Thyroid gland (tissue), 4 donors: ENCODE measurements at regions not wholly inside any gene's neighbourhood (a gene's known extent, or its start where the extent isn't known, plus 50 kb on each side); places are given as distances from the start of the nearest gene placed in this dataset.

Experiments used
- DNase-seq, 2 donors: peaks; one replicate each; pipeline ENCODE4 v3.0.0-alpha.2; 2019
- H3K27ac ChIP-seq, 3 donors: fragments of 200-600 bp; sonication (generic); 1 replicate in 2 of 3; 2 replicates in 1 of 3; pipeline ENCODE4 v1.5.1; 2016 to 2019; ENCODE audit warnings: mild to moderate bottlenecking in 1 of 3, moderate library complexity in 1 of 3
- H3K27me3 ChIP-seq: fragments of 200-600 bp; sonication (generic); one replicate; pipeline ENCODE4 v1.5.1; 2019
- H3K36me3 ChIP-seq, 2 donors: fragments of 200-600 bp; sonication (generic); one replicate each; pipeline ENCODE4 v1.5.1; 2016 to 2019
- H3K4me1 ChIP-seq, 2 donors: fragments of 200-600 bp; sonication (generic); one replicate each; pipeline ENCODE4 v1.5.1; 2017 to 2019
- H3K4me3 ChIP-seq, 3 donors: fragments of 200-600 bp; sonication (generic); replicated peaks in 1 of 3; 1 replicate in 2 of 3; 2 replicates in 1 of 3; pipeline ENCODE4 v1.5.1; 2016; ENCODE audit warnings: mild to moderate bottlenecking in 1 of 3
- H3K9me3 ChIP-seq: fragments of 200-600 bp; sonication (generic); one replicate; pipeline ENCODE4 v1.5.1; 2017
- CTCF ChIP-seq, 6 experiments: fragments of 200-600 bp in 3 of 6; fragments of 450-650 bp in 3 of 6; sonication (generic) in 3 of 6; IDR thresholded peaks; one replicate each; pipeline ENCODE4 v1.5.1; 2016 to 2019; ENCODE audit warnings: antibody characterized with exemption in 6 of 6, mild to moderate bottlenecking in 2 of 6, inconsistent platforms in 1 of 6, moderate library complexity in 1 of 6
- POLR2A ChIP-seq, 2 donors: fragments of 450-650 bp; IDR thresholded peaks; one replicate each; pipeline ENCODE4 v1.6.1; 2017; ENCODE audit warnings: antibody characterized with exemption in 2 of 2, mild to moderate bottlenecking in 2 of 2, moderate library complexity in 1 of 2
- WGBS, 2 donors: methylation state at CpG; one replicate each; pipeline ENCODE4 v1.1.5; 2017; 5-methylcytosine and 5-hydroxymethylcytosine counted together
- intact Hi-C: fragments of 100-400 bp; cut with DNase I; formaldehyde crosslinking; loops from one replicate; pipeline ENCODE4 v1.15.1; 2023

DNA sequence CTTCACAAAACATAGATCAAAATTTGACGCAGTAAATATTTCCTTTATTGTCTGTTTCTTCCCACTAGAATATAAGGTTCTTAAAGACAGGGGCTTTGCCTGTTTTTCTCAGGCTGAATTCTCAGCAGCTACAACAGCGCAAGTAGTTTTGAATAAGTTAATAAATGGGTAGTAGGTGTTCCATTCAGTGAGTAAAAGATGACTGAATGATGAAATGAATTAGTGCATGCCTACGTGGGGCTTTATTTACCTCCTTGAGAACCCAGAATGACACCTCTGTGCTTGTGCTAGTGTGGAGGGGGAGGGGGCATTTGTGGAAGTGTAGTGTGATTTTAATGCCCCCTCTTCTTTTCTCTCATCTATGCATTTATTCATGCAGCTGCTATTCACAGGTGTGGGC is 278.9 kb downstream of the FBXW7 start:
- H3K27me3 ChIP-seq, result no peaks in the 10 kb centered on the region
- no peaks in the 10 kb centered on the region for H3K9me3 ChIP-seq
- TF ChIP-seq CTCF (IDR thresholded peaks at IDR 0.05) (no peak), POLR2A (IDR thresholded peaks at IDR 0.05) (no peak)
- H3K4me1 ChIP-seq, result peaks cover 9% of the 10 kb centered on the region in 2 donors
- intact Hi-C loops, result no loop called here
- H3K4me3 ChIP-seq, result no peak overlapping the region
- no peaks in the 10 kb centered on the region for H3K36me3 ChIP-seq
- 88 to 94% methylated on average over 3 of the region's 3 CpGs for WGBS, 2 donors
- no peak for DNase-seq
- no peak overlapping the region for H3K27ac ChIP-seq

GRCh38 chr4:152255437-152255836 is 280.5 kb downstream of the FBXW7 start:
- 23% methylated on average over 4 of the region's 4 CpGs for WGBS, 2 donors
- TF ChIP-seq CTCF (IDR thresholded peaks at IDR 0.05), result no peak
- no peak for TF ChIP-seq POLR2A (IDR thresholded peaks at IDR 0.05)
- intact Hi-C loops, result no loop called here
- DNase-seq, result peak; percentile 59 to 64
- Histone ChIP-seq H3K4me3 (no peak overlapping the region), H3K4me1 (peaks cover 9% of the 10 kb centered on the region in 2 donors), H3K36me3 (no peaks in the 10 kb centered on the region), H3K27me3 (no peaks in the 10 kb centered on the region), H3K9me3 (no peaks in the 10 kb centered on the region), H3K27ac (peak overlapping the region in 1 of 3 donors; percentile 6)

DNA sequence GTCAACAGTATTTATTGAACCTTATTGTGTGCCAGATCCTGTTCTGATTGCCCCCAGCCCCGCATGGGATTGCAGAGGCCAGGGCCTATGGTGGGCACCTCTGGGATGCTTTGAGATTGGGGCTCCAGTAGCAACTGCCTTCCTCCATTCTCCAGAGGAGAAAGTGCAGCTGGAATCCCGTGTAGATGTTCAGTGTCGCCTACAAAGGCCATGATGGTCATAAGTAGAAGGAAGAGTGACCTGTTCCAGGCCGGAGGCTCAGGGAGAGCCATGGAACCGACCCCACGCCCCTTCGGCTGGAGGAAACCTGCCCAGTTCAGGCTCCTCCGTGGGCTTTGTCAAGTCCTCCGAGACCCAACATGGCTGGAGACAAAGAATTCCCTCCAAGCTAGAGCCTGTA is 287.5 kb downstream of the FBXW7 start:
- Histone ChIP-seq H3K4me3 (no peak overlapping the region), H3K27ac (no peak overlapping the region), H3K4me1 (peaks cover 17 to 29% of the 10 kb centered on the region in 2 donors), H3K36me3 (no peaks in the 10 kb centered on the region), H3K27me3 (no peaks in the 10 kb centered on the region), H3K9me3 (no peaks in the 10 kb centered on the region)
- DNase-seq, result no peak
- 93 to 96% methylated on average over 8 to 9 of the region's 9 CpGs for WGBS, 2 donors
- TF ChIP-seq CTCF (IDR thresholded peaks at IDR 0.05) (no peak), POLR2A (IDR thresholded peaks at IDR 0.05) (no peak)
- intact Hi-C loops, result no loop called here

DNA sequence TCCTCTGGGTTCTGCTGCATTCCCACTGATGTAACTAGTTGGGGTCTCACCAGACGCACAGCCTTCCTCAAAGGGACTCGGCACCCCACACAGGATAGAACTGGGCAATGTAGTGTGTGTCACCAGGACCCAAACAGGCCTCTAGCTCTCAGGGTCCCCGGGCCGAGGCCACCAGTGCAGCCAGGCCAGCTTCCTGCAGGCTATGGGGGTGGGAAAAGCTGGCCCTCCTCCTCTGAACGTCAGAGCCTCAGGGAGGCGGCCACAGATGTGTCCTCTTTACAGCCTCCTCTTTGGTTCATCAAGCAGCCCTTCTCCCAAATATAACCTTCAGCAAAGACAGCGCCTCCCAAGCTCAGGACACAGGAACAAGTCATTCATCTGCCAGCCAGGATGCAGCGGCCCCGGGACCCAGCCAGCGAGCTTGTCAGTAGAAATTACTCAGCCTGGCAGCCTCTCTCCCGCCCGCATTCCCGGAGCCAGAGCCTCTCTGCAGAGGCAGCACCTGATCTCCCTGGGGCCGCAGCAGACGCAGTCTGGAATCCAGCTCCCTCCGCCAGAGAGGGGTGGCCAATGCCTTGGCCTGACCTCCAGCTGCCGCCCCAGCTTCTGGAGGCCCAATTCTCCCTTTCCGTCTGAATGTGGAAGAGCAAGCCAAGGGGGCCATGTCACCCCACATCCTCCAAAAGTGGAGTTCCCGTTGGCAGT is 288.5 kb downstream of the FBXW7 start:
- intact Hi-C loops, result no loop called here
- H3K4me3 ChIP-seq, result no peak overlapping the region
- 84 to 88% methylated on average over 10 to 18 of the region's 19 CpGs for WGBS, 2 donors
- H3K27me3 ChIP-seq, result no peaks in the 10 kb centered on the region
- no peak for DNase-seq
- H3K27ac ChIP-seq, result no peak overlapping the region
- no peak for TF ChIP-seq POLR2A (IDR thresholded peaks at IDR 0.05)
- peaks cover 17 to 33% of the 10 kb centered on the region in 2 donors for H3K4me1 ChIP-seq
- no peaks in the 10 kb centered on the region for H3K36me3 ChIP-seq
- no peaks in the 10 kb centered on the region for H3K9me3 ChIP-seq

DNA sequence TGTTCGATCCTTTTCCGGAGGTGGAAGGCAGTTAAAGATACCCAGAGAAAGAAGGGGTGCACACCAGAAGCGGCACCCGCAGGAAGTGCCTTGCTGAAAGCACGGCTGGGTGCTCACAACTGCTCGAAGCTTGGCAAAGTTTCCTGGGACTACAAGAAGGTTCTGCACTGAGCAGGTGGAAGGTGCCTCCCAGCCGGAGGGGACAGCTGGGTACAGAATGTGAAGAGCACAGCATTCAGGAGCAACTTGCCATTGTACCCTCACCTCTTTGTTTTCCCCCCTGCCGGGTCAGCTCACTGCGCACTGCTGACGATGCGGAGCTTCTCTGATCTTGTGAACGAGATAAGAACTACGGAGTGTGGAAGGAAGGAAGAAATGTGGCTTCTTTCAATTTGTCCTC is 289.2 kb downstream of the FBXW7 start:
- WGBS, 2 donors, result 46 to 51% methylated on average over 13 of the region's 13 CpGs
- Histone ChIP-seq H3K36me3 (no peaks in the 10 kb centered on the region), H3K4me3 (no peak overlapping the region), H3K27ac (no peak overlapping the region), H3K9me3 (no peaks in the 10 kb centered on the region), H3K4me1 (peaks cover 17 to 33% of the 10 kb centered on the region in 2 donors), H3K27me3 (no peaks in the 10 kb centered on the region)
- peak; percentile 80 to 81 for DNase-seq
- TF ChIP-seq POLR2A (IDR thresholded peaks at IDR 0.05) (no peak), CTCF (IDR thresholded peaks at IDR 0.05) (no peak)
- intact Hi-C loops, result no loop called here
